ENCODE measurements at regions not wholly inside any gene's neighbourhood (a gene's known extent, or its start where the extent isn't known, plus 50 kb on each side); places are given as distances from the start of the nearest gene placed in this dataset.
"Not testable (repeated sequence)": the region's sequence is repeated elsewhere in the genome, so short reads cannot be mapped to it uniquely, and the experiment has no call there.

GRCh38 chr6:67882436-67883311 lies 752.4 kb upstream of the ADGRB3 start:
- Histone ChIP-seq H3K27me3 (replicated peaks; ENCODE audit: control insufficient read depth, insufficient read depth, low read length) (no peaks in the 10 kb centered on the region), H3K9me3 (ENCODE audit: control insufficient read depth, low read length) (peaks cover 3% of the 10 kb centered on the region), H3K9ac (ENCODE audit: low read length) (no peak overlapping the region), H3K36me3 (ENCODE audit: control insufficient read depth, insufficient read depth, low read length, severe bottlenecking) (no peaks in the 10 kb centered on the region), H3K4me3 (ENCODE audit: low read length) (no peak overlapping the region), H3K4me1 (ENCODE audit: control insufficient read depth, insufficient read depth, low read length) (no peaks in the 10 kb centered on the region)
- DNase-seq (ENCODE audit: low read depth), result no peak

- H3K27me3 ChIP-seq (replicated peaks; ENCODE audit: control insufficient read depth, insufficient read depth, low read length), result no peaks in the 10 kb centered on the region
- peaks cover 3% of the 10 kb centered on the region for H3K9me3 ChIP-seq (ENCODE audit: control insufficient read depth, low read length)
- H3K36me3 ChIP-seq (ENCODE audit: control insufficient read depth, insufficient read depth, low read length, severe bottlenecking), result no peaks in the 10 kb centered on the region
- DNase-seq (ENCODE audit: low read depth), result no peak
- no peaks in the 10 kb centered on the region for H3K4me1 ChIP-seq (ENCODE audit: control insufficient read depth, insufficient read depth, low read length)
- no peak overlapping the region for H3K9ac ChIP-seq (ENCODE audit: low read length)
- no peak overlapping the region for H3K4me3 ChIP-seq (ENCODE audit: low read length)
Measured at GRCh38 chr6:67881706-67882065, 753.4 kb upstream of the ADGRB3 start.

- Histone ChIP-seq H3K4me3 (ENCODE audit: low read length) (no peak overlapping the region), H3K4me1 (ENCODE audit: control insufficient read depth, insufficient read depth, low read length) (no peaks in the 10 kb centered on the region), H3K9ac (ENCODE audit: low read length) (no peak overlapping the region), H3K27me3 (replicated peaks; ENCODE audit: control insufficient read depth, insufficient read depth, low read length) (no peaks in the 10 kb centered on the region), H3K9me3 (ENCODE audit: control insufficient read depth, low read length) (peaks cover 3% of the 10 kb centered on the region), H3K36me3 (ENCODE audit: control insufficient read depth, insufficient read depth, low read length, severe bottlenecking) (no peaks in the 10 kb centered on the region)
- no peak for DNase-seq (ENCODE audit: low read depth)
Measured at GRCh38 chr6:67880939-67881705, 754.0 kb upstream of the ADGRB3 start.

- not testable (repeated sequence) for H3K4me3 ChIP-seq (ENCODE audit: low read length); DNase-seq (ENCODE audit: low read depth); H3K27me3 ChIP-seq (replicated peaks; ENCODE audit: control insufficient read depth, insufficient read depth, low read length); H3K4me1 ChIP-seq (ENCODE audit: control insufficient read depth, insufficient read depth, low read length); H3K9ac ChIP-seq (ENCODE audit: low read length); H3K9me3 ChIP-seq (ENCODE audit: control insufficient read depth, low read length); H3K36me3 ChIP-seq (ENCODE audit: control insufficient read depth, insufficient read depth, low read length, severe bottlenecking)
Measured at GRCh38 chr6:67880343-67880742, 754.7 kb upstream of the ADGRB3 start.

- not testable (repeated sequence) for H3K9ac ChIP-seq (ENCODE audit: low read length); H3K9me3 ChIP-seq (ENCODE audit: control insufficient read depth, low read length); H3K36me3 ChIP-seq (ENCODE audit: control insufficient read depth, insufficient read depth, low read length, severe bottlenecking)
Measured at GRCh38 chr6:67879928-67880327, 755.2 kb upstream of the ADGRB3 start.

GRCh38 chr6:67879105-67879904 lies 755.8 kb upstream of the ADGRB3 start:
- not testable (repeated sequence) for H3K36me3 ChIP-seq (ENCODE audit: control insufficient read depth, insufficient read depth, low read length, severe bottlenecking); H3K4me3 ChIP-seq (ENCODE audit: low read length); DNase-seq (ENCODE audit: low read depth)

More at GRCh38 chr6:67879928-67880327, 755.2 kb upstream of the ADGRB3 start:
- H3K27me3 ChIP-seq (replicated peaks; ENCODE audit: control insufficient read depth, insufficient read depth, low read length); H3K4me1 ChIP-seq (ENCODE audit: control insufficient read depth, insufficient read depth, low read length); H3K4me3 ChIP-seq (ENCODE audit: low read length); DNase-seq (ENCODE audit: low read depth): not testable (repeated sequence)

GRCh38 chr6:67878216-67878615 lies 756.9 kb upstream of the ADGRB3 start:
- not testable (repeated sequence) for H3K27me3 ChIP-seq (replicated peaks; ENCODE audit: control insufficient read depth, insufficient read depth, low read length); H3K4me3 ChIP-seq (ENCODE audit: low read length); H3K4me1 ChIP-seq (ENCODE audit: control insufficient read depth, insufficient read depth, low read length); H3K9me3 ChIP-seq (ENCODE audit: control insufficient read depth, low read length); H3K9ac ChIP-seq (ENCODE audit: low read length); H3K36me3 ChIP-seq (ENCODE audit: control insufficient read depth, insufficient read depth, low read length, severe bottlenecking); DNase-seq (ENCODE audit: low read depth)

More at GRCh38 chr6:67879105-67879904, 755.8 kb upstream of the ADGRB3 start:
- H3K9me3 ChIP-seq (ENCODE audit: control insufficient read depth, low read length); H3K9ac ChIP-seq (ENCODE audit: low read length); H3K27me3 ChIP-seq (replicated peaks; ENCODE audit: control insufficient read depth, insufficient read depth, low read length); H3K4me1 ChIP-seq (ENCODE audit: control insufficient read depth, insufficient read depth, low read length): not testable (repeated sequence)

- H3K4me3 ChIP-seq (ENCODE audit: low read length), result no peak overlapping the region
Measured at GRCh38 chr6:67877288-67877687, 757.8 kb upstream of the ADGRB3 start.

GRCh38 chr6:67875877-67876383 lies 759.2 kb upstream of the ADGRB3 start:
- no peaks in the 10 kb centered on the region for H3K9me3 ChIP-seq (ENCODE audit: control insufficient read depth, low read length)
- no peak for DNase-seq (ENCODE audit: low read depth)
- H3K4me3 ChIP-seq (ENCODE audit: low read length), result no peak overlapping the region
- no peaks in the 10 kb centered on the region for H3K27me3 ChIP-seq (replicated peaks; ENCODE audit: control insufficient read depth, insufficient read depth, low read length)
- no peaks in the 10 kb centered on the region for H3K36me3 ChIP-seq (ENCODE audit: control insufficient read depth, insufficient read depth, low read length, severe bottlenecking)
- H3K9ac ChIP-seq (ENCODE audit: low read length), result no peak overlapping the region
- H3K4me1 ChIP-seq (ENCODE audit: control insufficient read depth, insufficient read depth, low read length), result no peaks in the 10 kb centered on the region

More at GRCh38 chr6:67877288-67877687, 757.8 kb upstream of the ADGRB3 start:
- H3K27me3 ChIP-seq (replicated peaks; ENCODE audit: control insufficient read depth, insufficient read depth, low read length), result no peaks in the 10 kb centered on the region
- H3K9me3 ChIP-seq (ENCODE audit: control insufficient read depth, low read length), result no peaks in the 10 kb centered on the region
- H3K4me1 ChIP-seq (ENCODE audit: control insufficient read depth, insufficient read depth, low read length), result no peaks in the 10 kb centered on the region
- no peaks in the 10 kb centered on the region for H3K36me3 ChIP-seq (ENCODE audit: control insufficient read depth, insufficient read depth, low read length, severe bottlenecking)
- no peak overlapping the region for H3K9ac ChIP-seq (ENCODE audit: low read length)
- no peak for DNase-seq (ENCODE audit: low read depth)

GRCh38 chr6:67870321-67870720 lies 764.8 kb upstream of the ADGRB3 start:
- Histone ChIP-seq H3K9me3 (ENCODE audit: control insufficient read depth, low read length) (no peaks in the 10 kb centered on the region), H3K4me1 (ENCODE audit: control insufficient read depth, insufficient read depth, low read length) (no peaks in the 10 kb centered on the region), H3K9ac (ENCODE audit: low read length) (no peak overlapping the region), H3K27me3 (replicated peaks; ENCODE audit: control insufficient read depth, insufficient read depth, low read length) (no peaks in the 10 kb centered on the region), H3K4me3 (ENCODE audit: low read length) (no peak overlapping the region), H3K36me3 (ENCODE audit: control insufficient read depth, insufficient read depth, low read length, severe bottlenecking) (no peaks in the 10 kb centered on the region)
- no peak for DNase-seq (ENCODE audit: low read depth)

GRCh38 chr6:67863346-67863745 lies 771.7 kb upstream of the ADGRB3 start:
- H3K4me1 ChIP-seq (ENCODE audit: control insufficient read depth, insufficient read depth, low read length), result no peaks in the 10 kb centered on the region
- H3K27me3 ChIP-seq (replicated peaks; ENCODE audit: control insufficient read depth, insufficient read depth, low read length), result no peaks in the 10 kb centered on the region
- no peaks in the 10 kb centered on the region for H3K36me3 ChIP-seq (ENCODE audit: control insufficient read depth, insufficient read depth, low read length, severe bottlenecking)
- DNase-seq (ENCODE audit: low read depth), result no peak
- H3K9me3 ChIP-seq (ENCODE audit: control insufficient read depth, low read length), result peaks cover 3% of the 10 kb centered on the region
- no peak overlapping the region for H3K9ac ChIP-seq (ENCODE audit: low read length)
- no peak overlapping the region for H3K4me3 ChIP-seq (ENCODE audit: low read length)
